Keratinocyte (primary cell): ENCODE measurements at regions not wholly inside any gene's neighbourhood (a gene's known extent, or its start where the extent isn't known, plus 50 kb on each side); places are given as distances from the start of the nearest gene placed in this dataset.

ENCODE experiments used
- DNase-seq: peaks from one replicate; pipeline ENCODE4 v3.0.0-alpha.2; 2011; ENCODE audit warnings: low read depth, missing footprints, low spot score
- FAIRE-seq: peaks from 2 replicates; lab custom pipeline; 2011; peaks lifted over from hg19 to GRCh38; lab: Jason Lieb, UNC
- H2AFZ ChIP-seq: 2 replicates; pipeline ENCODE4 v1.6.0; 2012; ENCODE audit warnings: low read length, control low read depth, inconsistent platforms; ENCODE audit not compliant: control insufficient read depth
- H3K27ac ChIP-seq: 2 replicates; pipeline ENCODE4 v1.5.1; 2011; ENCODE audit warnings: low read length; ENCODE audit not compliant: control insufficient read depth, insufficient read depth
- H3K27me3 ChIP-seq: 3 replicates; pipeline ENCODE4 v1.6.0; 2011; ENCODE audit warnings: low read length; ENCODE audit not compliant: control insufficient read depth, insufficient read depth; ENCODE audit errors: extremely low read depth
- H3K36me3 ChIP-seq, 2 experiments: 2 replicates in 1 of 2; 3 replicates in 1 of 2; pipeline ENCODE4 v1.5.1; 2011; ENCODE audit warnings: low read length in 2 of 2, mild to moderate bottlenecking in 1 of 2; ENCODE audit not compliant: control insufficient read depth in 2 of 2, insufficient read depth in 2 of 2; ENCODE audit errors: extremely low read depth in 1 of 2
- H3K4me1 ChIP-seq: 3 replicates; pipeline ENCODE4 v1.5.1; 2011; ENCODE audit warnings: low read length; ENCODE audit not compliant: control insufficient read depth, insufficient read depth; ENCODE audit errors: extremely low read depth
- H3K4me2 ChIP-seq: 3 replicates; pipeline ENCODE4 v1.6.0; 2011; ENCODE audit warnings: low read depth, low read length; ENCODE audit not compliant: control insufficient read depth, insufficient read depth; ENCODE audit errors: extremely low read depth
- H3K4me3 ChIP-seq, 3 experiments: fragments of 200-600 bp in 1 of 3; sonication (generic) in 1 of 3; 2 replicates in 2 of 3; 3 replicates in 1 of 3; pipeline ENCODE4 v1.5.1; 2011 to 2016; ENCODE audit warnings: low read length in 3 of 3, mild to moderate bottlenecking in 3 of 3, control low read depth in 2 of 3, inconsistent platforms in 1 of 3, low read depth in 1 of 3, mixed read lengths in 1 of 3, mixed run types in 1 of 3, moderate library complexity in 1 of 3; ENCODE audit not compliant: control insufficient read depth in 2 of 3, insufficient read depth in 2 of 3; ENCODE audit errors: extremely low read depth in 1 of 3
- H3K79me2 ChIP-seq: 2 replicates; pipeline ENCODE4 v1.6.0; 2012; ENCODE audit warnings: low read length; ENCODE audit not compliant: control insufficient read depth, insufficient read depth
- H3K9ac ChIP-seq: 3 replicates; pipeline ENCODE4 v1.6.0; 2011; ENCODE audit warnings: low read length; ENCODE audit not compliant: control insufficient read depth, insufficient read depth; ENCODE audit errors: extremely low read depth
- H3K9me1 ChIP-seq: 3 replicates; pipeline ENCODE4 v1.6.0; 2011; ENCODE audit warnings: low read length; ENCODE audit not compliant: control insufficient read depth, insufficient read depth; ENCODE audit errors: extremely low read depth
- H3K9me3 ChIP-seq: 2 replicates; pipeline ENCODE4 v1.5.1; 2012; ENCODE audit warnings: low read depth, low read length; ENCODE audit not compliant: control insufficient read depth
- H4K20me1 ChIP-seq: 3 replicates; pipeline ENCODE4 v1.6.0; 2011; ENCODE audit warnings: low read length; ENCODE audit not compliant: control insufficient read depth, insufficient read depth; ENCODE audit errors: extremely low read depth
- EZH2 ChIP-seq: IDR thresholded peaks from one replicate; pipeline ENCODE4 v1.6.1; 2012; ENCODE audit warnings: inconsistent platforms, mild to moderate bottlenecking, low read length, moderate library complexity
- dilution Hi-C: fragments of 300-500 bp; cut with MboI; formaldehyde crosslinking; loops from one replicate; pipeline ENCODE4 v1.7.0; 2020; ENCODE audit warnings: low sequenced_read_pairs; ENCODE audit not compliant: extremely low pct_ligation_motif_present
- TF ChIP-seq, protein P1 (sequence below), 3 experiments: IDR thresholded peaks in 1 of 3; conservative IDR thresholded peaks in 1 of 3; optimal IDR thresholded peaks in 1 of 3; 2 replicates in 2 of 3; 3 replicates in 1 of 3; pipeline versions ENCODE3 to v1.5.1; 2011; ENCODE audit warnings: low read length in 3 of 3, mild to moderate bottlenecking in 3 of 3, moderate library complexity in 2 of 3, control low read depth in 1 of 3, inconsistent platforms in 1 of 3; ENCODE audit not compliant: insufficient read depth in 2 of 3; ENCODE audit errors: extremely low read depth in 1 of 3

DNA sequence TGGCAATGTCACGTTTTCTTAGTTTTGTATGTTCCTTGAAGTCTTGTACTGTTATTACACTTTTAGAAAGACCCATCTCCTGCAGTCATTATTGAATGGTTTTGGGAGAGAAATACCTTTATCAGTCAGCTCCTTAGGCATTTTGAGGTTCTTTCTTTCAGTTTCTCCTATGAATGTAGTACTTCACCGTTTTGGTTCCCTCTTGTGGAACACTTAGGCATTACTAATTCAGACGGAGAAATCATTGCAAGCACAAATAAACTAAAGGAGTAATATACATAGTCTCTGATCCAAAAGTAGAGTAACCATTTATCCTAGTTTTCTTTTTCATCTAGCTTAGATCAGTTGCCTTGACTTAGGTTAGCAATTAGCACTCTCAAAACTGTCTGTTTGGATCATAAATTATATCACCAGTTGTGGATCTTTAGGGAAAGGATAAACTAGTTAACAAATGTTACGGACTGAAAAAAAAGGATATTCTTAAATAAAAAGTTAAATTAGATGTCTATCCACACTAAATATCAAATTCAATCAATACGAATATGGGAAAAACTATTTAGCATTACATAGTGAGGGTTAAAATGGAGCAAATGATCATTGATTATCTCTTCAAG is 1538.3 kb upstream of the SEL1L start:
- dilution Hi-C loops: no loop called here
- no peak overlapping the region for H3K4me2 ChIP-seq
- TF ChIP-seq, protein P1, sequence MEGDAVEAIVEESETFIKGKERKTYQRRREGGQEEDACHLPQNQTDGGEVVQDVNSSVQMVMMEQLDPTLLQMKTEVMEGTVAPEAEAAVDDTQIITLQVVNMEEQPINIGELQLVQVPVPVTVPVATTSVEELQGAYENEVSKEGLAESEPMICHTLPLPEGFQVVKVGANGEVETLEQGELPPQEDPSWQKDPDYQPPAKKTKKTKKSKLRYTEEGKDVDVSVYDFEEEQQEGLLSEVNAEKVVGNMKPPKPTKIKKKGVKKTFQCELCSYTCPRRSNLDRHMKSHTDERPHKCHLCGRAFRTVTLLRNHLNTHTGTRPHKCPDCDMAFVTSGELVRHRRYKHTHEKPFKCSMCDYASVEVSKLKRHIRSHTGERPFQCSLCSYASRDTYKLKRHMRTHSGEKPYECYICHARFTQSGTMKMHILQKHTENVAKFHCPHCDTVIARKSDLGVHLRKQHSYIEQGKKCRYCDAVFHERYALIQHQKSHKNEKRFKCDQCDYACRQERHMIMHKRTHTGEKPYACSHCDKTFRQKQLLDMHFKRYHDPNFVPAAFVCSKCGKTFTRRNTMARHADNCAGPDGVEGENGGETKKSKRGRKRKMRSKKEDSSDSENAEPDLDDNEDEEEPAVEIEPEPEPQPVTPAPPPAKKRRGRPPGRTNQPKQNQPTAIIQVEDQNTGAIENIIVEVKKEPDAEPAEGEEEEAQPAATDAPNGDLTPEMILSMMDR (optimal IDR thresholded peaks at IDR 0.05 in 1 of 3, IDR thresholded peaks at IDR 0.05 in 1 of 3, conservative IDR thresholded peaks at IDR 0.05 in 1 of 3; ENCODE audit: extremely low read depth in 1 of 3, insufficient read depth in 2 of 3, low read length in 3 of 3): peak in 2 of 3 experiments; percentile 32 to 51
- TF ChIP-seq EZH2: no peak
- DNase-seq: no peak
- no peaks in the 10 kb centered on the region for H3K27me3 ChIP-seq
- no peaks in the 10 kb centered on the region for H3K79me2 ChIP-seq
- H3K36me3 ChIP-seq: no peaks in the 10 kb centered on the region
- H3K9ac ChIP-seq: no peak overlapping the region
- no peaks in the 10 kb centered on the region for H3K9me1 ChIP-seq
- no peaks in the 10 kb centered on the region for H3K9me3 ChIP-seq
- FAIRE-seq: no peak
- no peak overlapping the region for H2AFZ ChIP-seq
- H4K20me1 ChIP-seq: no peaks in the 10 kb centered on the region
- no peak overlapping the region for H3K27ac ChIP-seq
- H3K4me3 ChIP-seq: no peak overlapping the region
- H3K4me1 ChIP-seq: no peaks in the 10 kb centered on the region

DNA sequence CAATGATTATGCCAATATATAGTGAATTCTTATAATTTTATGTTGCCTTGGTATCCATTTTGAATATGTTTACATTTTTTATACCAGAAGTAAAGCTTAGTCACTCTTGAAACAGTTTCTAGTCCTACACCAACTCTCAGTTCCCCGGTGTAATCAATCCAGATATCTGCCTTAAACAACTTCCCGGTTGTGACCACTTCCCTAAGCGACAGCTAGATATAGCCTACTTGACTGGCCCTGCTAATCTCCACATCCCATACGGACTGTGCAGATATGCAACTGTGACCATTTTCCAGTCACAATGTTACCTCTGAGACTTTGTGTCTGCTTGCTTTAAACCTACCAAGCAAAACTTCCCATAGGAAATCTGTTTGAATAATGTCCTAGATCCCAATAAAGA is 1551.5 kb upstream of the SEL1L start:
- no peak overlapping the region for H3K4me2 ChIP-seq
- H3K36me3 ChIP-seq: no peaks in the 10 kb centered on the region
- H3K9me1 ChIP-seq: no peaks in the 10 kb centered on the region
- no peak for TF ChIP-seq EZH2
- TF ChIP-seq, protein P1 (optimal IDR thresholded peaks at IDR 0.05 in 1 of 3, IDR thresholded peaks at IDR 0.05 in 1 of 3, conservative IDR thresholded peaks at IDR 0.05 in 1 of 3; ENCODE audit: extremely low read depth in 1 of 3, insufficient read depth in 2 of 3, low read length in 3 of 3): no peak
- no peaks in the 10 kb centered on the region for H4K20me1 ChIP-seq
- no peaks in the 10 kb centered on the region for H3K79me2 ChIP-seq
- no peak overlapping the region for H3K9ac ChIP-seq
- dilution Hi-C loops: no loop called here
- H3K4me1 ChIP-seq: no peaks in the 10 kb centered on the region
- H3K27ac ChIP-seq: no peak overlapping the region
- H3K9me3 ChIP-seq: no peaks in the 10 kb centered on the region
- no peaks in the 10 kb centered on the region for H3K27me3 ChIP-seq
- FAIRE-seq (no peak), DNase-seq (no peak)
- no peak overlapping the region for H3K4me3 ChIP-seq
- H2AFZ ChIP-seq: no peak overlapping the region
